ENCODE measurements at regions not wholly inside any gene's neighbourhood (a gene's known extent, or its start where the extent isn't known, plus 50 kb on each side); places are given as distances from the start of the nearest gene placed in this dataset.

GRCh38 chr5:2802693-2803365 is 51.4 kb upstream of the IRX2 start:
- FAIRE-seq (no peak), DNase-seq (ENCODE audit: extremely low read depth in 1 of 4, low spot score in 3 of 4) (no peak), ATAC-seq (no peak)
- Histone ChIP-seq H3K9me3 (replicated peaks; ENCODE audit: control insufficient read depth, insufficient read depth, low read depth, low read length) (no peaks in the 10 kb centered on the region), H3K79me2 (ENCODE audit: control insufficient read depth, insufficient read depth, low read length) (no peaks in the 10 kb centered on the region), H3K9ac (ENCODE audit: insufficient read depth in 1 of 2, low read depth in 2 of 2, low read length in 2 of 2) (no peak overlapping the region), H3K4me1 (replicated peaks in 1 of 2; ENCODE audit: control insufficient read depth in 2 of 2, insufficient read depth in 2 of 2, low read length in 2 of 2) (no peaks in the 10 kb centered on the region), H3K4me3 (no peak overlapping the region), H3K27me3 (ENCODE audit: control insufficient read depth in 2 of 2, insufficient read depth in 2 of 2, low read length in 2 of 2) (peaks cover 0 to 4% of the 10 kb centered on the region in 2 experiments; a peak in 1 of 5 replicates), H3K36me3 (ENCODE audit: control insufficient read depth, insufficient read depth, low read length) (no peaks in the 10 kb centered on the region), H3K9me1 (ENCODE audit: control insufficient read depth, insufficient read depth, low read length) (no peaks in the 10 kb centered on the region), H4K20me1 (replicated peaks; ENCODE audit: control insufficient read depth, insufficient read depth, low read length) (no peaks in the 10 kb centered on the region; the same call in 1 of the 2 replicates), H3K27ac (ENCODE audit: extremely low read depth, low read depth, low read length) (no peak overlapping the region), H2AFZ (ENCODE audit: low read depth, low read length) (no peak overlapping the region), H3K4me2 (ENCODE audit: insufficient read depth, low read length) (no peak overlapping the region)
- CTCF ChIA-PET (ENCODE audit: low intra/inter-chr PET ratio): no interaction called here
- BruUV-seq (replicated peaks): no TSS peak
- TF ChIP-seq ZNF699 (CRISPR knock-in tag; IDR thresholded peaks at IDR 0.05; ENCODE audit: insufficient replicate concordance) (no peak), NCOA4 (IDR thresholded peaks at IDR 0.05; ENCODE audit: partially characterized antibody) (no peak), HIVEP1 (CRISPR knock-in tag; IDR thresholded peaks at IDR 0.05) (no peak), ELK3 (CRISPR knock-in tag; IDR thresholded peaks at IDR 0.05) (no peak), ZNF124 (CRISPR knock-in tag; IDR thresholded peaks at IDR 0.05) (no peak), ZNF24 (IDR thresholded peaks at IDR 0.05) (no peak), CHD2 (IDR thresholded peaks at IDR 0.05; ENCODE audit: low read depth, low read length) (no peak), EZH2 (IDR thresholded peaks at IDR 0.05; ENCODE audit: borderline replicate concordance, low read depth, low read length) (no peak), ZNF740 (CRISPR knock-in tag; IDR thresholded peaks at IDR 0.05) (no peak), ZNF740 (tag; IDR thresholded peaks at IDR 0.05) (no peak), MLX (CRISPR knock-in tag; conservative IDR thresholded peaks at IDR 0.05) (no peak), ZSCAN32 (CRISPR knock-in tag; IDR thresholded peaks at IDR 0.05) (no peak)
- POLR2A ChIA-PET: no interaction called here
- intact Hi-C loops (cut with micrococcal nuclease): no loop called here
- under 1% methylated on average over 10 of the region's 10 CpGs for WGBS (ENCODE audit: insufficient coverage, low coverage, missing lambda C conversion rate)
- in situ Hi-C loops (cut with MboI): no loop called here
